ENCODE measurements at regions not wholly inside any gene's neighbourhood (a gene's known extent, or its start where the extent isn't known, plus 50 kb on each side); places are given as distances from the start of the nearest gene placed in this dataset.
"Not testable (repeated sequence)": the region's sequence is repeated elsewhere in the genome, so short reads cannot be mapped to it uniquely, and the experiment has no call there.

GRCh38 chr16:31581065-31581464, 53.4 kb downstream of the AHSP start:
- DNase-seq: not testable (repeated sequence)

- not testable (repeated sequence) for DNase-seq
These were observed 74.2 kb downstream of the AHSP start for GRCh38 chr16:31601737-31602384.

- no peak for DNase-seq
These were observed 90.4 kb downstream of the AHSP start for GRCh38 chr16:31618130-31618529.

GRCh38 chr16:31636433-31636832, 108.7 kb downstream of the AHSP start:
- DNase-seq: no peak

GRCh38 chr16:31641279-31641678, 113.6 kb downstream of the AHSP start:
- DNase-seq: no peak

GRCh38 chr16:31655674-31656073, 128.0 kb downstream of the AHSP start:
- not testable (repeated sequence) for DNase-seq

GRCh38 chr16:31664683-31665482, 137.2 kb downstream of the AHSP start:
- DNase-seq: no peak

- DNase-seq: no peak
These were observed 147.0 kb downstream of the AHSP start for GRCh38 chr16:31674686-31675085.

- no peak for DNase-seq
These were observed 149.0 kb downstream of the AHSP start for GRCh38 chr16:31676731-31677130.

GRCh38 chr16:31678649-31679325, 151.1 kb downstream of the AHSP start:
- DNase-seq: no peak

GRCh38 chr16:31689331-31689730, 161.6 kb downstream of the AHSP start:
- DNase-seq: not testable (repeated sequence)

- DNase-seq: not testable (repeated sequence)
These were observed 164.6 kb downstream of the AHSP start for GRCh38 chr16:31692338-31692737.

GRCh38 chr16:31693733-31694132, 166.0 kb downstream of the AHSP start:
- no peak for DNase-seq

- no peak for DNase-seq
These were observed 166.8 kb downstream of the AHSP start for GRCh38 chr16:31694461-31694860.

- DNase-seq: peak; percentile 12
These were observed 168.0 kb downstream of the AHSP start for GRCh38 chr16:31695667-31696066.

- DNase-seq: no peak
These were observed 169.5 kb downstream of the AHSP start for GRCh38 chr16:31696968-31697743.

GRCh38 chr16:31697744-31698125, 170.0 kb downstream of the AHSP start:
- DNase-seq: no peak

GRCh38 chr16:31698901-31699300, 171.2 kb downstream of the AHSP start:
- DNase-seq: no peak

- DNase-seq: no peak
These were observed 171.9 kb downstream of the AHSP start for GRCh38 chr16:31699601-31700000.

- no peak for DNase-seq
These were observed 172.5 kb downstream of the AHSP start for GRCh38 chr16:31700200-31700529.

GRCh38 chr16:31700530-31701388, 172.8 kb upstream of the ZNF267 start:
- DNase-seq: peak; percentile 82

GRCh38 chr16:31701734-31702133, 171.9 kb upstream of the ZNF267 start:
- no peak for DNase-seq

All from stimulated activated naive CD4-positive, alpha-beta T cell treated with Interleukin-2 at 50 U/mL for 16 hours (primary cell).